Tibial nerve (tissue), 4 donors: ENCODE measurements at regions not wholly inside any gene's neighbourhood (a gene's known extent, or its start where the extent isn't known, plus 50 kb on each side); places are given as distances from the start of the nearest gene placed in this dataset.

Source experiments
- DNase-seq, 2 donors: peaks; one replicate each; pipeline ENCODE4 v3.0.0-alpha.2; 2019; ENCODE audit warnings: low spot score in 2 of 2
- H3K27ac ChIP-seq, 4 donors: fragments of 200-600 bp; sonication (generic) in 3 of 4; one replicate each; pipeline ENCODE4 v1.5.1; 2017 to 2019; ENCODE audit warnings: mild to moderate bottlenecking in 1 of 4
- H3K27me3 ChIP-seq, 2 donors: fragments of 200-600 bp; sonication (generic) in 1 of 2; one replicate each; pipeline versions ENCODE4 v1.5.1 to v1.6.0; 2017 to 2019
- H3K36me3 ChIP-seq, 3 donors: fragments of 200-600 bp; sonication (generic); one replicate each; pipeline ENCODE4 v1.5.1; 2018 to 2019
- H3K4me1 ChIP-seq, 4 donors: fragments of 200-600 bp; sonication (generic) in 3 of 4; one replicate each; pipeline ENCODE4 v1.5.1; 2017 to 2019
- H3K4me3 ChIP-seq, 4 donors: fragments of 200-600 bp; sonication (generic) in 3 of 4; one replicate each; pipeline ENCODE4 v1.5.1; 2017 to 2019; ENCODE audit warnings: mild to moderate bottlenecking in 1 of 4, moderate library complexity in 1 of 4
- H3K9me3 ChIP-seq, 4 donors: fragments of 200-600 bp; sonication (generic) in 3 of 4; one replicate each; pipeline ENCODE4 v1.5.1; 2017 to 2019
- EP300 ChIP-seq, 2 donors: sonication (generic); formaldehyde crosslinking; IDR thresholded peaks; one replicate each; pipeline ENCODE4 v1.6.1; 2017; ENCODE audit warnings: antibody characterized with exemption in 2 of 2, mild to moderate bottlenecking in 1 of 2
- POLR2A ChIP-seq, 2 donors: fragments of 450-650 bp; IDR thresholded peaks; one replicate each; pipeline ENCODE4 v1.6.1; 2017; ENCODE audit warnings: antibody characterized with exemption in 2 of 2, mild to moderate bottlenecking in 2 of 2, moderate library complexity in 2 of 2
- WGBS, 2 donors: methylation state at CpG; one replicate each; pipeline ENCODE4 v1.1.5; 2018; 5-methylcytosine and 5-hydroxymethylcytosine counted together
- TF ChIP-seq, protein P1 (sequence below), 5 experiments: fragments of 200-600 bp in 3 of 5; fragments of 450-650 bp in 2 of 5; sonication (generic) in 3 of 5; IDR thresholded peaks; one replicate each; pipeline ENCODE4 v1.5.1; 2016 to 2019; ENCODE audit warnings: antibody characterized with exemption in 5 of 5, mild to moderate bottlenecking in 3 of 5, moderate library complexity in 2 of 5

DNA sequence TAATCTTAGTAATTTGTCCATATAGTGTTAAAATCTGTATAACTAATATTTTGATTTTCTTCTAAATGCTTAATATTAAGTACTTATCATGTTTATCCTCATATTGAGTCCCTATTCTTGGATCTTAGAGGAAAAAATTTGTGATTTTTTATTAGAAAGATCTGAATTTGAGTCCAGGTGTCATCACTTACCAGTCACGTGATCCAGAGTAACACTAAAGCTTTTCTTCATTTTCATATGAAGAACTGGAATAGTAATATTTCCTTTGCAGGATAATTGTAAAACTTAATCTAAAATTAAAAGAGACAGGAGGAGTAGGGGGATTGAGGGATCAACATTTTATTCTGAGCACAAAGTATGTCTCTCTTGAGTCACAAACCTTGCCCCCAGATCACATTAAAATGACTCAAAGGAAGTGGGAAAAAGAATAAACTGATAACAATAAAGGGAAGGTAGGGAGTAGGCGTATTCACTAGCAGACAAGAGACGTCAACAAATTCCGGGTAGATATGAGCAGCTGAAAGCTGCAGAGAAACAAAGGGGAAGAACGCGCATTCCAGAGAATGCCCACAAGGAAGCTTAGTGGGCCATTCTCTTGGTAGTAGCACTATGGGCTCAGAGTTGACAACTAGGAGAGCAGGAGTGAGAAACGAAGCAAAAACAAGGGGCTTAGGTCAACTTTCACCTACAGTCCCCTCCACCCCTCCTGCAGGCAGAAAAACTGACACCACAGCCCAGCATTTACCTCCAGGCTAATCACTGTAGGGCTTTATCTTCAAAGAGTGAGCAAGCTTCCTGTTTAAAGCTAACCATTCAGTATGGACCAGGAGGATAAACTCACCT, 123.1 kb downstream of the SPRY2 start:
- no peaks in the 10 kb centered on the region for H3K36me3 ChIP-seq
- no peaks in the 10 kb centered on the region for H3K4me1 ChIP-seq
- H3K27me3 ChIP-seq: no peaks in the 10 kb centered on the region
- no peak for DNase-seq
- WGBS, 2 donors: 76 to 82% methylated on average over 7 of the region's 7 CpGs
- TF ChIP-seq EP300 (IDR thresholded peaks at IDR 0.05) (no peak), POLR2A (IDR thresholded peaks at IDR 0.05) (no peak)
- TF ChIP-seq, protein P1, sequence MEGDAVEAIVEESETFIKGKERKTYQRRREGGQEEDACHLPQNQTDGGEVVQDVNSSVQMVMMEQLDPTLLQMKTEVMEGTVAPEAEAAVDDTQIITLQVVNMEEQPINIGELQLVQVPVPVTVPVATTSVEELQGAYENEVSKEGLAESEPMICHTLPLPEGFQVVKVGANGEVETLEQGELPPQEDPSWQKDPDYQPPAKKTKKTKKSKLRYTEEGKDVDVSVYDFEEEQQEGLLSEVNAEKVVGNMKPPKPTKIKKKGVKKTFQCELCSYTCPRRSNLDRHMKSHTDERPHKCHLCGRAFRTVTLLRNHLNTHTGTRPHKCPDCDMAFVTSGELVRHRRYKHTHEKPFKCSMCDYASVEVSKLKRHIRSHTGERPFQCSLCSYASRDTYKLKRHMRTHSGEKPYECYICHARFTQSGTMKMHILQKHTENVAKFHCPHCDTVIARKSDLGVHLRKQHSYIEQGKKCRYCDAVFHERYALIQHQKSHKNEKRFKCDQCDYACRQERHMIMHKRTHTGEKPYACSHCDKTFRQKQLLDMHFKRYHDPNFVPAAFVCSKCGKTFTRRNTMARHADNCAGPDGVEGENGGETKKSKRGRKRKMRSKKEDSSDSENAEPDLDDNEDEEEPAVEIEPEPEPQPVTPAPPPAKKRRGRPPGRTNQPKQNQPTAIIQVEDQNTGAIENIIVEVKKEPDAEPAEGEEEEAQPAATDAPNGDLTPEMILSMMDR (IDR thresholded peaks at IDR 0.05): no peak
- H3K27ac ChIP-seq: no peak overlapping the region
- no peak overlapping the region for H3K4me3 ChIP-seq
- peaks cover 0 to under 1% (median 0%) of the 10 kb centered on the region in 4 donors for H3K9me3 ChIP-seq

DNA sequence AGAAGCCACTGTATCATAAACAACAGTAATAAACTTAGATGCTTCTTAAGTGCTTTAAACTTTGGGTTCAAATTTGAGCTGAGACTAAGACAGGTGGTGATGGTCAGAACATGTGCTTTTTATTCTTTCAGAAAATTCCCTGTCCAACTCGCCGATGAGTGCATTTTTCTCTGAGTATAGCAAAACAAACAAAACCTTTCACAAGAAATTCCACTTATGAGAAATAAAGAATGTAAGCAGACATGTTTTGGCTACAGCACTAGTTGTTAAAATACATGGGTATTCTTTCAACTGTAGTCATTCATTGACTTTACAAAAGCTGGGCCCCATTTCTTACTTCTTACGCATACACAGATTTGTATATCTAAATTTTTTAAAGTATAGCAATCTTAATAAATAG, 125.6 kb downstream of the SPRY2 start:
- 40% methylated on average over 3 of the region's 3 CpGs for WGBS, 2 donors
- TF ChIP-seq, protein P1 (IDR thresholded peaks at IDR 0.05): no peak
- no peak for TF ChIP-seq EP300 (IDR thresholded peaks at IDR 0.05)
- H3K27me3 ChIP-seq: no peaks in the 10 kb centered on the region
- DNase-seq: no peak
- no peaks in the 10 kb centered on the region for H3K4me1 ChIP-seq
- H3K4me3 ChIP-seq: no peak overlapping the region
- no peak overlapping the region for H3K27ac ChIP-seq
- no peaks in the 10 kb centered on the region for H3K9me3 ChIP-seq
- no peaks in the 10 kb centered on the region for H3K36me3 ChIP-seq

DNA sequence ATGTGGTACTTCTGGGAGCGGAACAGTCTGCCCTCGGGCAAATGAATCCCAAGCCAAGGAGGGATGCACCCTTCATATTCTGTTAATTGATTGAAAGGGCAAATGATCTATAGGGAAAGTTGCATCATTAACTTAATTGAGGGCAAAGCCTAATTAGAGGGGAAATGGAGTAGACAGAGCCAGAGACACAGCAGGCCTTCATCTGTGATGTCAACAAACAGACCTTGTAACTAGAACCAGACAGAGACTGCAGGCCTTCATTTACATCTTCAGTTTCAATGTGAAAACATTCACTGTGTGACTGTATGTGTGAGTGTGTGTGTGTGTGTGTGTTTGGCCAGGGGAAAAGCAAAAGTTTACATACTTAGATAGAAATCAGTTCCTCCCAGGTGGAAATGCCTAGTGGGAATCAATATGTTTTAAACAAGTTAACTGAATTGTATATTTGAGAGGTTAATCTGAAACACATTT, 126.4 kb downstream of the SPRY2 start:
- no peaks in the 10 kb centered on the region for H3K9me3 ChIP-seq
- no peak for TF ChIP-seq EP300 (IDR thresholded peaks at IDR 0.05)
- no peak for TF ChIP-seq POLR2A (IDR thresholded peaks at IDR 0.05)
- TF ChIP-seq, protein P1 (IDR thresholded peaks at IDR 0.05): no peak
- H3K36me3 ChIP-seq: no peaks in the 10 kb centered on the region
- WGBS, 2 donors: 73 to 84% methylated on average over 2 of the region's 2 CpGs
- no peak for DNase-seq
- no peaks in the 10 kb centered on the region for H3K4me1 ChIP-seq
- H3K4me3 ChIP-seq: no peak overlapping the region
- no peaks in the 10 kb centered on the region for H3K27me3 ChIP-seq
- H3K27ac ChIP-seq: no peak overlapping the region

DNA sequence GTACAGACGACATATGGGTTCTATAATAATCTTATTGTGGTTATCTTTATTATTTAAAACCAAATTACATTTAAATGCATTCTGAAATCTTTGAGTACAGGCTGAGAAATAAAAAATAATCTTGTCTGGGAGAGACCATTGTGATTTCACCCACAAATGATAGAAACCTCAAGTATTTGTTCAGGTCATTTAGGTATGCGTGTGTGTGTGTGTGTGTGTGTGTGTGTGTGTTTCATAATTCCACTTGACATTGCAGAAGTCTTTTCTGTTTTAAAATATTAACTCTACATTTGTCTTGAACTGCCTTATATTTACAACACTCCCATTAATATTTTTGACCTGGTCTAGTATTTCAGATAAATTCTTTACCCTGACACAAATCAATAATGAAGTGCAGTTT, 126.9 kb downstream of the SPRY2 start:
- H3K27me3 ChIP-seq: no peaks in the 10 kb centered on the region
- H3K9me3 ChIP-seq: no peaks in the 10 kb centered on the region
- TF ChIP-seq POLR2A (IDR thresholded peaks at IDR 0.05): no peak
- TF ChIP-seq, protein P1 (IDR thresholded peaks at IDR 0.05): no peak
- no peak for TF ChIP-seq EP300 (IDR thresholded peaks at IDR 0.05)
- H3K4me1 ChIP-seq: no peaks in the 10 kb centered on the region
- no peak for DNase-seq
- H3K27ac ChIP-seq: no peak overlapping the region
- no peaks in the 10 kb centered on the region for H3K36me3 ChIP-seq
- H3K4me3 ChIP-seq: no peak overlapping the region
- 71 to 72% methylated on average over 2 of the region's 2 CpGs for WGBS, 2 donors

DNA sequence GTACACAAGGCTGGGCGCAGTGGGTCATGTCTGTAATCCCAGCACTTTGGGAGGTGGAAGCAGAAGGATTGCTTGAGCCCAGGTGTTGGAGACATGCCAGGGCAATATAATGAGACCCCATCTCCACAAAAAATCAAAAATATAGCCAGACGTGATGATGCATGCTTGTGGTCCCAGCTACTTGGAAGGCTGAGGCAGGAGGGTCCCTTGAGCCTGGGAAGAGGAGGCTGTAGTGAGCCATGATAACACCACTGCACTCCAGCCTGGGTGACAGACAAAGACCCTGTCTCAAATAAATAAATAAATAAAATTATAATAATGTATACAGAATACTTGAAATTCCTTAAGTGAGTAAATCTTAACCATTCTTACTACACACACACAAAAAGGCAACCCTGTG, 127.7 kb downstream of the SPRY2 start:
- no peaks in the 10 kb centered on the region for H3K36me3 ChIP-seq
- no peak for TF ChIP-seq EP300 (IDR thresholded peaks at IDR 0.05)
- TF ChIP-seq, protein P1 (IDR thresholded peaks at IDR 0.05): no peak
- no peak for TF ChIP-seq POLR2A (IDR thresholded peaks at IDR 0.05)
- no peak overlapping the region for H3K27ac ChIP-seq
- DNase-seq: no peak
- H3K27me3 ChIP-seq: no peaks in the 10 kb centered on the region
- no peak overlapping the region for H3K4me3 ChIP-seq
- H3K9me3 ChIP-seq: no peaks in the 10 kb centered on the region
- no peaks in the 10 kb centered on the region for H3K4me1 ChIP-seq
- WGBS, 2 donors: 84 to 95% methylated on average over 2 of the region's 2 CpGs
